Lower leg skin (tissue), 4 donors: ENCODE measurements at regions not wholly inside any gene's neighbourhood (a gene's known extent, or its start where the extent isn't known, plus 50 kb on each side); places are given as distances from the start of the nearest gene placed in this dataset.

ENCODE experiments used
- DNase-seq, 2 donors: peaks; one replicate each; pipeline ENCODE4 v3.0.0-alpha.2; 2019; ENCODE audit warnings: low spot score in 2 of 2
- H3K4me3 ChIP-seq: fragments of 200-600 bp; sonication (generic); 2 replicates; pipeline ENCODE4 v1.5.1; 2017; ENCODE audit warnings: mild to moderate bottlenecking, low read depth; ENCODE audit not compliant: poor library complexity, severe bottlenecking
- POLR2A ChIP-seq, 2 donors: fragments of 450-650 bp; IDR thresholded peaks; one replicate each; pipeline ENCODE4 v1.6.1; 2016 to 2017; ENCODE audit warnings: antibody characterized with exemption in 2 of 2, mild to moderate bottlenecking in 1 of 2, moderate library complexity in 1 of 2
- WGBS, 2 donors: methylation state at CpG; one replicate each; pipeline ENCODE4 v1.1.5; 2018; 5-methylcytosine and 5-hydroxymethylcytosine counted together
- intact Hi-C: fragments of 100-400 bp; cut with DNase I; formaldehyde crosslinking; loops from one replicate; pipeline ENCODE4 v1.15.0; 2023; ENCODE audit warnings: low total_unique reads
- TF ChIP-seq, protein P1 (sequence below), 3 donors: fragments of 450-650 bp; IDR thresholded peaks; one replicate each; pipeline ENCODE4 v1.5.1; 2016; ENCODE audit warnings: antibody characterized with exemption in 3 of 3, mild to moderate bottlenecking in 3 of 3, moderate library complexity in 2 of 3

DNA sequence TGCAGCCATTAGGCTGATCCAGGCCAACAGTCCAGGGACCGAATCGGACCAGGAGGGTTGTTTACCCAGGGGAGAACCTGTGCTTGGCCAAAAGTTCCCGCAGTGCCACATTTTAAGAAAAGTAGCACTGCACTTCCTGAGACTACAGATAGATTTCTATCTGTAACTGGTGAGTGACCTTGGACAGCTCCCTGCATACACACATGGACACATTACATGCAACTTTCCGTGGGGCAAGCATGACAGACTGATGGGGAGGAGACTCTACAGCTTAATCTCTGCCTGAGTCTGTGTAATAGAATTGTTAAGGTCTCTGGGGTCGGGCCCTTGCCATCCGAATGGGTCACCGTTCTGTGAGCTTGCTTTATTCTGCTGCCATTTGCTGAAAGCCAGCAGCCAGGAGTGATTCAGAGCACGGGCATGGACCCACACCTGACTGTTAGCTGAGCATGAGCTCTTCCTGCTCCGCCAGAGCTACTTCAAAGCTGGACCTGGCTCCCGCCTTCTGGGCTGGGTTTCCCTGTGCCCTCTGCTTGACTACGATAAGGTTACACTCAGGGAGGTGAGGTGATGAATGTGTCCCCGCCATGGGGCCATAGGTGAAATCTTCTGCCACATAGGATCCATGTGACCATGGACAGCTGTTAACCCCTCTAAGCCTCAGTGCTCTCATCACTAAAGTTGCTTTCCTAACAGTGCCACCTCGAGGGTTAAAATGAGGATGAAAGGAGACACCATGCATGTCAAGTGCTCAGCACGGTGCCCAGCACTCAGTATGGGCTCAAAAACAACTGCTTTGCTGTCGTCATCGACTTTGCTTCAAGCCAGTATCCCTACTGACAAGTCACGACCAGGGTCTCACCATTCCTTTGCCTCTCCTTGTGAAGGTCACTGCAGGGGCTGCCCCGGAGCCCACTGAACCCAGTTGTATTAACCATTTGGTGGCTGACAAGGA, 200.0 kb downstream of the MELK start:
- no peak for DNase-seq
- TF ChIP-seq, protein P1, sequence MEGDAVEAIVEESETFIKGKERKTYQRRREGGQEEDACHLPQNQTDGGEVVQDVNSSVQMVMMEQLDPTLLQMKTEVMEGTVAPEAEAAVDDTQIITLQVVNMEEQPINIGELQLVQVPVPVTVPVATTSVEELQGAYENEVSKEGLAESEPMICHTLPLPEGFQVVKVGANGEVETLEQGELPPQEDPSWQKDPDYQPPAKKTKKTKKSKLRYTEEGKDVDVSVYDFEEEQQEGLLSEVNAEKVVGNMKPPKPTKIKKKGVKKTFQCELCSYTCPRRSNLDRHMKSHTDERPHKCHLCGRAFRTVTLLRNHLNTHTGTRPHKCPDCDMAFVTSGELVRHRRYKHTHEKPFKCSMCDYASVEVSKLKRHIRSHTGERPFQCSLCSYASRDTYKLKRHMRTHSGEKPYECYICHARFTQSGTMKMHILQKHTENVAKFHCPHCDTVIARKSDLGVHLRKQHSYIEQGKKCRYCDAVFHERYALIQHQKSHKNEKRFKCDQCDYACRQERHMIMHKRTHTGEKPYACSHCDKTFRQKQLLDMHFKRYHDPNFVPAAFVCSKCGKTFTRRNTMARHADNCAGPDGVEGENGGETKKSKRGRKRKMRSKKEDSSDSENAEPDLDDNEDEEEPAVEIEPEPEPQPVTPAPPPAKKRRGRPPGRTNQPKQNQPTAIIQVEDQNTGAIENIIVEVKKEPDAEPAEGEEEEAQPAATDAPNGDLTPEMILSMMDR (IDR thresholded peaks at IDR 0.05), result no peak
- TF ChIP-seq POLR2A (IDR thresholded peaks at IDR 0.05), result no peak
- no peak overlapping the region for H3K4me3 ChIP-seq
- intact Hi-C loops, result no loop called here
- WGBS, 2 donors, result 36 to 40% methylated on average over 18 of the region's 18 CpGs

DNA sequence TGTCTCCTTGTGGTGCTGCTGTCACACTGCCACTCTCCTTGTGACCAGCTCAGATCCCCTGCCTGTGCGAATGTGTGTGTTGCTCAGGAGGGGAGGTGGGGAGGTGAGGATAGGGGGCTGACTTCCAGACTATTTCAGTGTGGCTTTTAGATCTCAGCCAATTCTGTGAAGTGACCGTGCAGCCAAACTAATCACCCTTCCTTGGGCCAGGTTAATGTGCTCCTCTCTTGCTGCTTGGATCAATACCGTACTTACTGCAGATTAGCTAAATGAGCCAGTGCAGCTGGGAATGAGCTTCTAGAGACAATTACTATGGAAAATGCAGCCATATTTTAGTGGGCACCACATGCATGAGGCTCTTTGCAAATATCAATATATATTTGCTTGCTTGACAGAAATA, 206.0 kb downstream of the MELK start:
- intact Hi-C loops, result no loop called here
- no peak overlapping the region for H3K4me3 ChIP-seq
- DNase-seq, result no peak
- TF ChIP-seq POLR2A (IDR thresholded peaks at IDR 0.05), result no peak
- TF ChIP-seq, protein P1 (IDR thresholded peaks at IDR 0.05), result no peak
- 87% methylated on average over 3 of the region's 3 CpGs for WGBS, 2 donors

DNA sequence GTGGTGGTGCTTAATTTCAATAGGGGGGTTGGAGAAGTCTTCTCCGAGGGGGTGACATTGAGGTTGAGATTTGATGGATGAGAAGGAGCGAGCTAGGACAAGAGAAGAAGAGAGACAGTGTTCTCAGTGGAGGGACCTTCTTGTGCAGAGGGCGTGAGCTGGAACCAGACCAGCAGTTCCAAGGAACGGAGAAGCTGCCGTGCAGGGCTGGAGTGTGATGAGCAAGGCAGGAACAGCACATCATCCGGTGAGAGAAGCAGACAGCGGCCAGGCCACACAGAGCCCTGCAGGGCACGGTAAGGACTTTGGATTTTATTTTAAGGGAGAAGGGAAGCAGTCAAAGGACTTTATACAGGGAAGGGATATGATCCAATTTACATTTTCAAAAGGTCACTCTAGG, 206.9 kb downstream of the MELK start:
- intact Hi-C loops, result no loop called here
- WGBS, 2 donors, result 43 to 54% methylated on average over 8 of the region's 8 CpGs
- H3K4me3 ChIP-seq, result no peak overlapping the region
- no peak for TF ChIP-seq POLR2A (IDR thresholded peaks at IDR 0.05)
- no peak for DNase-seq

DNA sequence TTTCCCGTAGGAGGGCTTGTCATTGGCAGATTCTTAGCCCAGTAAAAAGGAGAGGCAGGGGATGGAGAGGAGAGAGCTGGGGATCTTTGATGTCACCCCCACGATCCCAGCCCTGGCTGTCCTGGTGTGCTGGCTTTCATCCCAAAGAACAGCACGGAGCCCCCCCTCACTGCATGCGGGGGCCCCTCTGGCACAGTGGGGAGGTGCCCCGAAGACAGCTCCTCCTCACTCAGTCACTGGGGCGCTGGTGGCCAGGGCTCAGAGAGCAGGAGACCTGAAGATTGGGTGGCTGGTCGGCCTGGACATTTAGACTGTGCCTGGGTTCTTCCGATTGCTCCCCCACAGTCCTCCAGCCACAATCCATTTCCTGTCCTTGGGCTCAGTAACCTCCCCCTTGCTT, 207.5 kb downstream of the MELK start:
- intact Hi-C loops, result no loop called here
- 32 to 34% methylated on average over 8 of the region's 8 CpGs for WGBS, 2 donors
- TF ChIP-seq, protein P1 (IDR thresholded peaks at IDR 0.05), result no peak
- TF ChIP-seq POLR2A (IDR thresholded peaks at IDR 0.05), result no peak
- no peak overlapping the region for H3K4me3 ChIP-seq
- no peak for DNase-seq

DNA sequence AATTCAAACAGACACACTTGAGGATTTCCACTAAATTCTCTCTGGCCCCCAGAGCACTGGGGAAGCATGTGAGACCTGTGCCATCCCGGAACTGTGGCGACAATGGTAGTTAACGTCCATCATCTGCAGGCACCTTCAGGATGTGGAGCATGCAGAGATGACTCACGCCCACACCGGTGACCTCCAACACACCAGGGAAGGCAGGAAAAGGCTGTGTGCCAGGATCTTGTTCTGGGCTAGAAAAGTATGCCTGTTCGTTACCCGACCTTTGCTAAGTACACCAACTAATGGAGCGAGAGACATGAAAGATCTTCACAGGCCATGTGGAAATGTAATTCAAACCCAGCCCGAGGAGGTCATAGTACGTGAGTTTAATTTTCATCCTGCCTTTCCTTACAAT, 208.8 kb downstream of the MELK start:
- TF ChIP-seq, protein P1 (IDR thresholded peaks at IDR 0.05), result no peak
- no peak for TF ChIP-seq POLR2A (IDR thresholded peaks at IDR 0.05)
- intact Hi-C loops, result no loop called here
- no peak overlapping the region for H3K4me3 ChIP-seq
- DNase-seq, result no peak
- WGBS, 2 donors, result 64 to 66% methylated on average over 10 of the region's 10 CpGs
